H9 (cell line): ENCODE measurements at regions not wholly inside any gene's neighbourhood (a gene's known extent, or its start where the extent isn't known, plus 50 kb on each side); places are given as distances from the start of the nearest gene placed in this dataset.

Experiments used
- DNase-seq: peaks from one replicate; pipeline ENCODE4 v3.0.0-alpha.2; 2017
- H2AFZ ChIP-seq: one replicate; pipeline ENCODE4 v1.6.1; 2013; ENCODE audit warnings: mild to moderate bottlenecking, low read length, control low read depth, moderate library complexity
- H2AK5ac ChIP-seq: 2 replicates; pipeline ENCODE4 v1.6.1; 2013; ENCODE audit warnings: low read length, control low read depth, mixed read lengths; ENCODE audit not compliant: insufficient read length
- H2BK120ac ChIP-seq: one replicate; pipeline ENCODE4 v1.6.1; 2013; ENCODE audit warnings: low read depth, mild to moderate bottlenecking, low read length, control low read depth, inconsistent platforms; ENCODE audit not compliant: poor library complexity, severe bottlenecking
- H2BK12ac ChIP-seq: 2 replicates; pipeline ENCODE4 v1.6.1; 2013; ENCODE audit warnings: low read length, control low read depth, mixed read lengths, low read depth; ENCODE audit not compliant: insufficient read length
- H2BK15ac ChIP-seq: 2 replicates; pipeline ENCODE4 v1.6.1; 2013; ENCODE audit warnings: low read depth, low read length, control low read depth
- H2BK20ac ChIP-seq: one replicate; pipeline ENCODE4 v1.6.1; 2013; ENCODE audit warnings: low read depth, mild to moderate bottlenecking, low read length, control low read depth, inconsistent platforms; ENCODE audit not compliant: poor library complexity, severe bottlenecking
- H2BK5ac ChIP-seq: 2 replicates; pipeline ENCODE4 v1.6.1; 2013; ENCODE audit warnings: low read length, control low read depth, mixed read lengths; ENCODE audit not compliant: insufficient read length
- H3K14ac ChIP-seq: 2 replicates; pipeline ENCODE4 v1.6.1; 2013; ENCODE audit warnings: low read length, control low read depth; ENCODE audit not compliant: insufficient read depth
- H3K18ac ChIP-seq: 2 replicates; pipeline ENCODE4 v1.6.1; 2013; ENCODE audit warnings: low read depth, mild to moderate bottlenecking, mixed read lengths, low read length, control low read depth; ENCODE audit not compliant: insufficient read length
- H3K23ac ChIP-seq: 2 replicates; pipeline ENCODE4 v1.6.1; 2013; ENCODE audit warnings: low read length, control low read depth, mixed read lengths, low read depth; ENCODE audit not compliant: insufficient read length
- H3K23me2 ChIP-seq: 2 replicates; pipeline ENCODE4 v1.6.1; 2013; ENCODE audit warnings: low read depth, mild to moderate bottlenecking, mixed read lengths, low read length, control low read depth; ENCODE audit not compliant: insufficient read length, poor library complexity, severe bottlenecking
- H3K27ac ChIP-seq: 2 replicates; pipeline ENCODE4 v1.5.1; 2013; ENCODE audit warnings: low read length, control low read depth, mixed read lengths, low read depth; ENCODE audit not compliant: insufficient read length
- H3K27me3 ChIP-seq: 2 replicates; pipeline ENCODE4 v1.6.1; 2013; ENCODE audit warnings: low read length, control low read depth, inconsistent platforms; ENCODE audit not compliant: insufficient read depth
- H3K4ac ChIP-seq: 2 replicates; pipeline ENCODE4 v1.6.1; 2013; ENCODE audit warnings: low read depth, mild to moderate bottlenecking, control low read depth, inconsistent platforms, low read length, moderate library complexity
- H3K4me1 ChIP-seq: 2 replicates; pipeline ENCODE4 v1.6.1; 2013; ENCODE audit warnings: low read length, control low read depth, inconsistent platforms; ENCODE audit not compliant: insufficient read depth
- H3K4me2 ChIP-seq: 2 replicates; pipeline ENCODE4 v1.6.1; 2013; ENCODE audit warnings: low read length, control low read depth, mixed read lengths; ENCODE audit not compliant: insufficient read length, insufficient read depth
- H3K56ac ChIP-seq: 2 replicates; pipeline ENCODE4 v1.6.1; 2013; ENCODE audit warnings: low read depth, mild to moderate bottlenecking, mixed read lengths, low read length, control low read depth; ENCODE audit not compliant: insufficient read length
- H3K79me1 ChIP-seq: 2 replicates; pipeline ENCODE4 v1.6.1; 2013; ENCODE audit warnings: low read depth, mild to moderate bottlenecking, moderate library complexity, low read length, control low read depth, inconsistent platforms; ENCODE audit not compliant: insufficient read depth, poor library complexity, severe bottlenecking
- H3K79me2 ChIP-seq: 2 replicates; pipeline ENCODE4 v1.6.1; 2013; ENCODE audit warnings: low read length, control low read depth, inconsistent platforms; ENCODE audit not compliant: insufficient read depth
- H3K9ac ChIP-seq: 2 replicates; pipeline ENCODE4 v1.6.1; 2013; ENCODE audit warnings: low read length, control low read depth, mixed read lengths; ENCODE audit not compliant: insufficient read length; ENCODE audit errors: extremely low read depth
- H3K9me3 ChIP-seq: one replicate; pipeline ENCODE4 v1.6.1; 2013; ENCODE audit warnings: low read depth, low read length, inconsistent platforms; ENCODE audit not compliant: control insufficient read depth
- H3T11ph ChIP-seq: one replicate; pipeline ENCODE4 v1.6.1; 2013; ENCODE audit warnings: mild to moderate bottlenecking, low read length, control low read depth, inconsistent platforms
- H4K20me1 ChIP-seq: one replicate; pipeline ENCODE4 v1.6.1; 2013; ENCODE audit not compliant: control insufficient read depth, insufficient read length, insufficient read depth
- H4K5ac ChIP-seq: 2 replicates; pipeline ENCODE4 v1.6.1; 2013; ENCODE audit warnings: low read depth, mild to moderate bottlenecking, mixed read lengths, low read length, control low read depth; ENCODE audit not compliant: insufficient read length
- H4K8ac ChIP-seq: replicated peaks from 2 replicates; pipeline ENCODE4 v1.6.1; 2013; ENCODE audit warnings: low read length, control low read depth, mixed read lengths, low read depth; ENCODE audit not compliant: insufficient read length
- H4K91ac ChIP-seq: 2 replicates; pipeline ENCODE4 v1.6.1; 2013; ENCODE audit warnings: low read depth, mild to moderate bottlenecking, moderate library complexity, mixed read lengths, low read length, control low read depth; ENCODE audit not compliant: insufficient read length
- H3K27ac Mint-ChIP-seq, 3 experiments: 2 replicates in 2 of 3; 3 replicates in 1 of 3; pipeline ENCODE4 v1.8.0; 2020 to 2021; ENCODE audit warnings: mixed read lengths in 3 of 3, mild to moderate bottlenecking in 1 of 3, moderate library complexity in 1 of 3
- H3K27me3 Mint-ChIP-seq: 2 replicates; pipeline ENCODE4 v1.8.0; 2021; ENCODE audit warnings: low read depth, mild to moderate bottlenecking, moderate library complexity, mixed read lengths
- H3K36me3 Mint-ChIP-seq, 3 experiments: 2 replicates in 2 of 3; 3 replicates in 1 of 3; pipeline ENCODE4 v1.8.0; 2020 to 2021; ENCODE audit warnings: low read depth in 3 of 3, mixed read lengths in 3 of 3; ENCODE audit not compliant: insufficient read depth in 1 of 3
- H3K4me1 Mint-ChIP-seq, 2 experiments: 2 replicates each; pipeline ENCODE4 v1.8.0; 2020; ENCODE audit warnings: mixed read lengths in 2 of 2
- H3K4me3 Mint-ChIP-seq, 2 experiments: 2 replicates in 1 of 2; 3 replicates in 1 of 2; pipeline ENCODE4 v1.8.0; 2020 to 2021; ENCODE audit warnings: mild to moderate bottlenecking in 2 of 2, mixed read lengths in 2 of 2, moderate library complexity in 1 of 2
- H3K9me3 Mint-ChIP-seq, 2 experiments: 2 replicates in 1 of 2; 3 replicates in 1 of 2; pipeline ENCODE4 v1.8.0; 2020; ENCODE audit warnings: mild to moderate bottlenecking in 2 of 2, mixed read lengths in 2 of 2, moderate library complexity in 1 of 2
- TF ChIP-seq, protein P1 (sequence below): fragments of 200-600 bp; sonication (generic); conservative IDR thresholded peaks from 3 replicates; pipeline ENCODE4 v1.8.0; 2021; ENCODE audit warnings: antibody characterized with exemption, mild to moderate bottlenecking

DNA sequence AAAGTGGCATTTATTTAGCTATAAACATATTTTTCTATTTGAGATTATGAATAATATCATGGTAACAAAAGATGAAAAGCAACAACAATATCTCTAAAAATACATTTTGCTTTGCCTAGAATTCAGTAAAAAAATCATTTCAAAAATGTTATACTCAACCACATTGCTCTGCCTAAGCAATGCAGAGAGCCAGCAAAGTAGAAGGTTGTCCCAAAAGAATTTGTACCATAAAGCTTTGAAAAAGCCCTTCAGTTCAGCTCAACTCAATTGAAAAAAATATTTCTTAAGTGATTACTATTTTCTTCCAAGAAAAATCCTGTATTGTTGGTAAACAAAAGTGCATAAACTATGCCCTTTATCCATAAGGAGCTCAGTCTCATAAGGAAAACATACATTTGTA lies 301.2 kb upstream of the ARSJ start:
- no peak overlapping the region for H3K27ac Mint-ChIP-seq
- no peaks in the 10 kb centered on the region for H4K20me1 ChIP-seq
- H3K4me1 ChIP-seq, result no peaks in the 10 kb centered on the region
- H3K27me3 Mint-ChIP-seq, result no peaks in the 10 kb centered on the region; the same call in 1 of the 2 replicates
- no peaks in the 10 kb centered on the region for H3K23me2 ChIP-seq
- H2BK15ac ChIP-seq, result no peak overlapping the region
- no peak overlapping the region for H2BK12ac ChIP-seq
- no peaks in the 10 kb centered on the region for H3K36me3 Mint-ChIP-seq
- H3K18ac ChIP-seq, result no peak overlapping the region
- H3T11ph ChIP-seq, result no peak overlapping the region
- no peak overlapping the region for H3K27ac ChIP-seq
- no peak overlapping the region for H3K14ac ChIP-seq
- H2BK120ac ChIP-seq, result no peak overlapping the region
- H4K91ac ChIP-seq, result no peak overlapping the region
- no peaks in the 10 kb centered on the region for H3K4me1 Mint-ChIP-seq
- no peaks in the 10 kb centered on the region for H3K9me3 Mint-ChIP-seq
- no peaks in the 10 kb centered on the region for H3K9me3 ChIP-seq
- no peak overlapping the region for H4K8ac ChIP-seq
- H2AK5ac ChIP-seq, result no peak overlapping the region
- H2BK20ac ChIP-seq, result no peak overlapping the region
- H2AFZ ChIP-seq, result no peak overlapping the region
- no peak overlapping the region for H3K23ac ChIP-seq
- no peaks in the 10 kb centered on the region for H3K79me2 ChIP-seq
- H2BK5ac ChIP-seq, result no peak overlapping the region
- H3K4ac ChIP-seq, result no peak overlapping the region
- DNase-seq, result no peak
- no peak overlapping the region for H4K5ac ChIP-seq
- no peak overlapping the region for H3K9ac ChIP-seq
- no peak overlapping the region for H3K4me2 ChIP-seq
- TF ChIP-seq, protein P1, sequence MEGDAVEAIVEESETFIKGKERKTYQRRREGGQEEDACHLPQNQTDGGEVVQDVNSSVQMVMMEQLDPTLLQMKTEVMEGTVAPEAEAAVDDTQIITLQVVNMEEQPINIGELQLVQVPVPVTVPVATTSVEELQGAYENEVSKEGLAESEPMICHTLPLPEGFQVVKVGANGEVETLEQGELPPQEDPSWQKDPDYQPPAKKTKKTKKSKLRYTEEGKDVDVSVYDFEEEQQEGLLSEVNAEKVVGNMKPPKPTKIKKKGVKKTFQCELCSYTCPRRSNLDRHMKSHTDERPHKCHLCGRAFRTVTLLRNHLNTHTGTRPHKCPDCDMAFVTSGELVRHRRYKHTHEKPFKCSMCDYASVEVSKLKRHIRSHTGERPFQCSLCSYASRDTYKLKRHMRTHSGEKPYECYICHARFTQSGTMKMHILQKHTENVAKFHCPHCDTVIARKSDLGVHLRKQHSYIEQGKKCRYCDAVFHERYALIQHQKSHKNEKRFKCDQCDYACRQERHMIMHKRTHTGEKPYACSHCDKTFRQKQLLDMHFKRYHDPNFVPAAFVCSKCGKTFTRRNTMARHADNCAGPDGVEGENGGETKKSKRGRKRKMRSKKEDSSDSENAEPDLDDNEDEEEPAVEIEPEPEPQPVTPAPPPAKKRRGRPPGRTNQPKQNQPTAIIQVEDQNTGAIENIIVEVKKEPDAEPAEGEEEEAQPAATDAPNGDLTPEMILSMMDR, result no peak
- no peaks in the 10 kb centered on the region for H3K27me3 ChIP-seq
- H3K4me3 Mint-ChIP-seq, result no peak overlapping the region
- H3K56ac ChIP-seq, result no peak overlapping the region
- H3K79me1 ChIP-seq, result no peaks in the 10 kb centered on the region
